ENCODE measurements at regions not wholly inside any gene's neighbourhood (a gene's known extent, or its start where the extent isn't known, plus 50 kb on each side); places are given as distances from the start of the nearest gene placed in this dataset.
A peak's percentile ranks its signal among the peaks of the same experiment; 100 is the strongest.
"Not testable (repeated sequence)": the region's sequence is repeated elsewhere in the genome, so short reads cannot be mapped to it uniquely, and the experiment has no call there.

- no peak for DNase-seq
Observed at GRCh38 chr9:25830381-25830780, 152.1 kb upstream of the TUSC1 start.

GRCh38 chr9:25827626-25828025 is 149.4 kb upstream of the TUSC1 start:
- DNase-seq = no peak

DNA sequence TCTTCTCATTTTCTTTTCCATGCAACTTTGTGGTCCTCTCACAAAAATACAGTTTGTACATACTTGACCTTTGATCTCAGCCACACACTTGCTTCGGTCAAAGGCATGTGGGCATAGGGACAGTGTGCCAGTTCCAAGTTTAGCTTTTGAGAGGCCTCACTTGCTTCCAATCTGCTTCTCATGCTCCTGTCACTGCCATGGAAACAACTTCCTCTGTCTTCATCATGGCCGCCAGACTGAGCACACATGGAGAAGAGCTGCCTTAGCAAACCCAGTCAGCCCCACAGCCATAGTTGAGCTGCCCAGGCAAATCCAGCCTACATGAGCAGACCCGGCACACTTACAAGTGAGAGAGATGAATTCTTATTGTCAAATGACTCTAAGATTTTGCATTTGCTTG is 138.2 kb upstream of the TUSC1 start:
- no peak for DNase-seq

- no peak for DNase-seq
Observed at GRCh38 chr9:25814023-25814422, 135.8 kb upstream of the TUSC1 start.

DNA sequence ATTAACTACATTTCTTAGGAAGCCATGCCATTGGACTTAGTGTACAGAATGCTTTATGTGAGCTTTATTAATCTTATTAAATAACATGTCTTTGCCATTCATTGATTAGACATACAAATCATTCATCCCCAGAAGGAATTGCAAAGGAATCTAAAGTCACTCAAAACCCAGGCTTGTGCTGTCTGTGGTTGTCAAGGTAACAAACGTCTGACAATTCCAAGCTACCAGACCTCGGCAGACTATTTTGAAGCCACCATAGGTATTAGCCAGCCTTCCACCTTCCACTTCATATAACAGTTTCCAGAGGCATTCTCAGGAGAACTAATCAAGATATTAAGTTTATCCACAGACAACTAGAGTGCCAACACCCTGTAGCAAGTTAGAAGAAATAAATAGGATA is 135.2 kb upstream of the TUSC1 start:
- peak; percentile 10 for DNase-seq

- DNase-seq = no peak
Observed at GRCh38 chr9:25808554-25808953, 130.3 kb upstream of the TUSC1 start.

DNA sequence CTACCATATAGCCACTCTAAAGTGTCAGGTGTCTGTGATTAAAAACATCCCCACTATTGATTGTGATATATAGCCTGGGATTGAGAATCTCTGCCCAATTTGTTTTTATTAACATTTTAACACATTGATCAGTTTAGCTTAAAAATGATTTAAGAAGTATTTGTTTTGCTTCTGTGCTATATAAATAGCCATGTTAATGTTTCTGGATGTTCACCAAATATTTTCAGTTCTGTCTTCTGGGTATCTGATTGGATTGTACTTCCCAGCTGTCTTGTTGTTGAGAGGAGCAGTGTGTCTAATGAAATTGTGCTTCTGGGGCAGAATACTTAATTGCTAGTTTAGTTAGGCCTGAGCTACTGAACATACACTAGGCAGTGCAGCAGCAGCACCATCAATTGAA is 126.6 kb upstream of the TUSC1 start:
- DNase-seq = no peak

DNA sequence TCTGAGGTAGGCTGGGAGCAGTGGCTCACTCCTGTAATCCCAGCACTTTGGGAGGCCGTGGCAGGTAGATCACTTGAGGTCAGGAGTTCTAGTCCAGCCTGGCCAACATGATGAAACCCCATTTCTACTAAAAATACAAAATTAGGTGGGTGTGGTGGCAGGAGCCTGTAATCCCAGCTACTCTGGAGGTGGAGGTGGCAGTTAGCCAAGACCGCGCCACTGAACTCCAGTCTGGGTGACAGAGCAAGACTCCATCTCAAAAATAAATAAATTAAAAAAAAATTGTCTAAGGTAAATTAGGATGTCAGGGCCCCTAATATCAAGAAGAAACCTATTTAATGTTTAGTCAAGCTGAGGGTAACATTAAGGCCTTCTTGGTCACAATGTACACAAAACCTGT is 123.7 kb upstream of the TUSC1 start:
- not testable (repeated sequence) for DNase-seq

DNA sequence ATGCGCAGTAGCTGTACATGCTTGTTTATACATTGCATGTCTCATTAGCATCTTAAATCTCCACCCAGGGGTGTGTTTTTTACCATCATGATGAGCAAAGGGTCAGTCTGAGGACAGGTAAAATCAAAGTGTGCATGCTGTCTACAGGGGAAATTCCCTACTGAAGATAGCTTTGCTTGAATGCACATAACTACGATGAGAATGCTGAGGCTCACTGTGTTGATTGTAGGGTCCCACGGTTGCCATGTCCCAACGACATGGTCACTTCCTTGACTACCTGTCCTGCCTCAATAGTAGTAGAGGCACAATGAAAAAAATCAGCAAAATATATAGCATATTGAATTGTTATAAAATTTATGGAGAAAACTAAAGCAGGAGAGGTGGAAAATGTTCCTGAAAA is 95.6 kb upstream of the TUSC1 start:
- DNase-seq = no peak

DNA sequence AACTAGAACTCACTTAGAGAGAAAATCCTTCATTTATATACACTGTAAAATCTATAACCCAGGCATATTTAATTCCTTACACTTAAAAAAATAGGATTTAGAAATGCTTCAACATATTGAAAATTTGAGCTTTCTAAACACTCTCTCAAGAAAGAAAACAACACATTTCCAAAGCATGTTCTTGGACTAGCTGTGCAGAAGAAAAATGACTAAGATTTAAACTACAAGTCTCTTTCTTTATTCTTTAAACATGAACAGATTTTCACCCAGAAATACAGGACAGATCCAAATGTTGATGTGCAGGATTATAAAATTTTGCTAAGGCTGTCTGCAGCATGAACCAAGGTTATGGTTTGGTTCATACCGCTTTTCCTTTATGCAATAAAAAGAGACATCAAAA is 77.7 kb upstream of the TUSC1 start:
- DNase-seq = no peak

GRCh38 chr9:25752398-25752797 is 74.2 kb upstream of the TUSC1 start:
- no peak for DNase-seq

DNA sequence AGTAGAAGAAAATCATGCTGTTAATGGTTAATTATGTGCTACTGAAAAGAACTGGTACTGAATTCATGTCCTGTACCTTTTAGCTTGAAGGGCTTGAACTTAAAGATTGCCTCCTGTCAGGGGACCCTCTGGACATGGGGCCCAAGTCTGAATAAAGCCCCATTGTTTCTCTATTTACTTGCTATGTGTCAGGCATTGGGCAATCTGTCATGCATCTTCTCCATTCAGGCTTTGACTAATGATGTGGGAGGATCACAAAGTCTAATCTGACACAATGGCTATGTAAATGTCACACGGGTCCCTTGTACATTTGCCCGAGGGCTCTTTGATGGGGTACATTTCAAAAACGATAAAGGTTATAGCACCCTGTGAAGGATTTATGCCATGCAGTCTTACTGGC is 64.0 kb upstream of the TUSC1 start:
- peak; percentile 52 for DNase-seq

DNA sequence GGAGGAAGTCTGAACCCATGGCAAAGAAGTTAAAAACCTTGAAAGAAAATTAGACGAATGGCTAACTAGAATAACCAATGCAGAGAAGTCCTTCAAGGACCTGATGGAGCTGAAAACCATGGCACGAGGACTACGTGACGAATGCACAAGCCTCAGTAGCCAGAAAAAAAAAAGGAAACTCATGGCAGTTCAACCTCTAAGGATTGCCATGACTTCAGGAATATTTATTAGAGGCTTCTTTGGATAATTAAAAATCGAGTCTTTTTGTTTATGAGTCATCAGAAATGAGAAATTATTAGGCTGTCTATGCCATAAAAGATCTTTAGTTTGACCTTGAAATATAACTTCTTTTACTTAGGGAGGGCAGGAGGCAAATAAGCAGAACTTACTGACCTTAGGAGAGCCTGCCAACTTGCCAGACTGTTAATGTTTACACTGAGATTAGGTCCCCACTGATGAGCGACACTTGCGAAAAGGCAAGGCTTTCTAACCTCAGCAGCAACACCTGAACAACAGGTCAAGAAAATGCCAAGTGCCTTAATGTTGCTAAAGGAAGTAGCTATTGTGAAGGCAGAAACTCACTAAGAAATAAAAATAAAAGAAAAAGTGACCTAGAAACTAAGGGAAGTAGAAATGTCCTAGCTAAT is 55.2 kb upstream of the TUSC1 start:
- DNase-seq = no peak

- DNase-seq = not testable (repeated sequence)
Observed at GRCh38 chr9:25731895-25732794, 53.9 kb upstream of the TUSC1 start.

Measured in eye (tissue), 1 donor.